ENCODE measurements at regions not wholly inside any gene's neighbourhood (a gene's known extent, or its start where the extent isn't known, plus 50 kb on each side); places are given as distances from the start of the nearest gene placed in this dataset.
"Not testable (repeated sequence)": the region's sequence is repeated elsewhere in the genome, so short reads cannot be mapped to it uniquely, and the experiment has no call there.

- no peak for TF ChIP-seq CTCF (IDR thresholded peaks at IDR 0.05; ENCODE audit: low read depth, low read length, missing control alignments)
- no peak for DNase-seq (ENCODE audit: low read depth)
- H3K4me3 ChIP-seq (ENCODE audit: low read depth, low read length): no peak overlapping the region
Observed at GRCh38 chr10:9443758-9444157, 1389.3 kb downstream of the GATA3 start.

- TF ChIP-seq CTCF (IDR thresholded peaks at IDR 0.05; ENCODE audit: low read depth, low read length, missing control alignments): no peak
- DNase-seq (ENCODE audit: low read depth): no peak
- H3K4me3 ChIP-seq (ENCODE audit: low read depth, low read length): no peak overlapping the region
Observed at GRCh38 chr10:9449530-9449929, 1395.0 kb downstream of the GATA3 start.

- H3K4me3 ChIP-seq (ENCODE audit: low read depth, low read length): no peak overlapping the region
- no peak for DNase-seq (ENCODE audit: low read depth)
- no peak for TF ChIP-seq CTCF (IDR thresholded peaks at IDR 0.05; ENCODE audit: low read depth, low read length, missing control alignments)
Observed at GRCh38 chr10:9450801-9451200, 1396.3 kb downstream of the GATA3 start.

GRCh38 chr10:9451211-9451773, 1396.8 kb downstream of the GATA3 start:
- TF ChIP-seq CTCF (IDR thresholded peaks at IDR 0.05; ENCODE audit: low read depth, low read length, missing control alignments): no peak
- no peak for DNase-seq (ENCODE audit: low read depth)
- H3K4me3 ChIP-seq (ENCODE audit: low read depth, low read length): no peak overlapping the region

- DNase-seq (ENCODE audit: low read depth): no peak
- H3K4me3 ChIP-seq (ENCODE audit: low read depth, low read length): no peak overlapping the region
- TF ChIP-seq CTCF (IDR thresholded peaks at IDR 0.05; ENCODE audit: low read depth, low read length, missing control alignments): no peak
Observed at GRCh38 chr10:9452056-9452455, 1397.6 kb downstream of the GATA3 start.

GRCh38 chr10:9453871-9454270, 1399.4 kb downstream of the GATA3 start:
- DNase-seq (ENCODE audit: low read depth); H3K4me3 ChIP-seq (ENCODE audit: low read depth, low read length): not testable (repeated sequence)

- TF ChIP-seq CTCF (IDR thresholded peaks at IDR 0.05; ENCODE audit: low read depth, low read length, missing control alignments): no peak
- H3K4me3 ChIP-seq (ENCODE audit: low read depth, low read length): no peak overlapping the region
- DNase-seq (ENCODE audit: low read depth): no peak
Observed at GRCh38 chr10:9469663-9470205, 1415.2 kb downstream of the GATA3 start.
